ENCODE measurements at regions not wholly inside any gene's neighbourhood (a gene's known extent, or its start where the extent isn't known, plus 50 kb on each side); places are given as distances from the start of the nearest gene placed in this dataset.

GRCh38 chr17:77308861-77309726, 168.3 kb downstream of the SEC14L1 start:
- peak; percentile 82 for DNase-seq

DNA sequence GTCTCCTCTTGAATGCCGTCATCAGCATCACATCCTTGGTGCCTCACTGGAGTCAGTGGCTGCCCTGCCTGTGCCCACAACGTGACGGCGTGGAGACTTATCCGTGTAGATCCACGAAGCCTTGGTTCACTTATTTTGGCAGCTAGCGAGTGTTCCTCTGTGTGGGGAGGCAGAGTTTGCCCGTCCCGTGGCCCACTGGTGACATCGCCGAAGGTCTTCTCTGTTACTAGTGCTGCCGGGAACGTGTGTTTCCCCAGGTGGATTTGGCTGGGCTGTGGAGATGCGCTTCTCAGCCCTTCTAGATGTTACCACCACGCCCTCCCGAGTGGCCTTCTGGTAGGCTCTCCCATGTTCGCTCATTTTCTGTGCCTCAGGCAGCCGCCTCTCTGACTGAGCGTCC, 169.6 kb downstream of the SEC14L1 start:
- no peak for DNase-seq

DNA sequence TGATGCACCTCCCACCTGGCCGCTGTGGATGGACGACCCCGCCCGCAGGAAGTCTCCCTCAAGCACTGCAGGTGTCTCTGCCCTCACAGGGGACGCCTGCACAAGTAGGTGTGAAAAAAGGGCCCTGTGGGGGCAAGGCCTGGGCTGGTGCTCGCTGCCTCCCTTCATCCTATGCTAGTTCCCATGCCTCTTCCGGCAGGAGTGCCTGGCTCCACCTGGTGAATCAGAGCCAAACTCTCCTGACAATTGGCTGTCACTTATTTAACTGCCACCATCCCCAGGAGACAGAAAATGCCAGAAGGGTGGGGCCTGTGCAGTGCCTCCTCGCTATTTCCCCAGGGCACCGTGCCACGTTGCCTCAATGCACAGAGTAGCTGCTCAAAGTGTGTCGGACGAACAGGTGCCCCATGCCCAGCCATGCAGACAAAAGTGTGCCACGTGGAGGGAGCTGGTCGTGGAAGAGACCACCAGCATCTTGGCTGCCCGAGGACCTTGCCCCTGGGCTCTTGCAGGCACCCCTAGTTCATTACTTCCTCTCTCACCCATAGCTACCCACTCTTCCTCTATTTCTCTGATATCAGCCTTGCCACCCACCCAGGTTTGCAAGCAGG, 170.7 kb downstream of the SEC14L1 start:
- no peak for DNase-seq

GRCh38 chr17:77312061-77312701, 171.4 kb downstream of the SEC14L1 start:
- no peak for DNase-seq

DNA sequence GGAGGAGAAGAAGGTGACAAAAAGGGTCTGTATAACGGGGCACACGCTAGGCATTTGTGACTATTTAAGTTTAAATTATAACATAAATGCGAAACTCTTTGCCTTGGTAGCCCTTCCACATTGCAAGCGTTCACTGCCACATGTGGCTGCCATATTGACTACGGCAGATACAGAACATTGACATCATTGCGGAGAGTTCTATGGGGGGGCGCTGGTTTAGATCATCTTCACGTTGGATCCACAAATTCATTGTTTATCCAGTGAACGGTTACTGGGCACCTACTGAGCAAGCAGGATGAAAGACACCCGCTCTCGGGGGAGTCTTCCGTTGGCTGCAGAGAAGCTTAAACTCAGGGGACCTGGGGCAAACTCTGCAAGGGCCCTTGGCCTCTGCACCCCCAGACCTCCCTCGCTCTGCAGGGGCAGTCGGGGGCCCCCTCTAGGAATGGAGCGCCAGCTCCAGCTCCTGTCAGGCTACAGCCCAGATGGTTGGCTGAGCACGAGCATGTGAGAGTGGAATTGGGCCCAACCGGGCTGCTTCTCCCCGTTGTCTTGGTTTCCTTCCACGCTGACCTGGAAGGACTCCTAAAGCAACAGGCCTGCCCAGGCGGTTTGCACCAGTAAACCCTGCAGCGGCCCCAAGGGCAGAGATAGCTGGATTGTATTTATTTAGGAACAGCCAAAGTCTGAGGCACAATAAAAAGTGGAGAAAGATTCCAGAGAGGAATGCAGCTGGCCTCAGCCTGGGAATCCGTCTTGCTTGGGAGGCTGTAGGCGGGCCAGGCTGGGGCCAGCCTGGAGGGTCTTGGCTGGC, 172.2 kb downstream of the SEC14L1 start:
- DNase-seq, result no peak

DNA sequence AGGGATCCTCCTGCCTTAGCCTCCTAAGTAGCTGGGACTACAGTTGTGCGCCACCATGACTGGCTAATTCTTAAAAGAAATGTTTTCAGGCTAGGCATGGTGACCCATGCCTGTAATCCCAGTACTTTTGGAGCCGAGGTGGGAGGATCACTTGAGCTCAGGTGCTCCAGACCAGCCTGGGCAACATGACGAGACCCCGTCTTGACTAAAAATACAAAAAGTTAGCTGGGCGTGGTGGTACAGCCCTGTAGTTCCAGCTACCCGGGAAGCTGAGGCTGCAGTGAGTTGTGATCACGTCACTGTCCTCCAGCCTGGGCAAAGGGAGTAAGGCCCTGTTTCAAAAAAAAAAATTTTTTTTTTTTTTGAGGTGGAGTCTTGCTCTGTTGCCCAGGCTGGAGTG, 173.1 kb downstream of the SEC14L1 start:
- no peak for DNase-seq

DNA sequence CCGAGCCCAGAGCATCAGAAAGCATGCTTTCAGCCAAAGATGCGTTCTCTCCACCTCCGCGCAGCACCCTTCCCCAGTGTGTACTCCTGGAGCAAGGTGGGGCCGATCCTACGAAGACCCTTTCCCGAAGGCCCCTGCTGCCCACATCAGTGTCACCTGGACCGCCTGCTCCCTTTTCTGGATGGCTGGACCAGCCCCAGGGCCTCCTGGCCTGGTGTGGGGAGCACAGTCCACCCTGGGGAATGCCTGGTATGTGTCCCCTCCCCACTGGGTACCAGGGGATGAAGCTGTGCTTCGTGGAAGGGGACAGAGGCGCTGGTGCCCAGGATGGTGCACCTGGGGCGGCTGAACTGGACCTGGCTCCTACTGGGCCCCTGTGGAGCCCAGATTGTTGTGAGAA, 173.8 kb downstream of the SEC14L1 start:
- no peak for DNase-seq

- DNase-seq, result no peak
These were observed 174.2 kb downstream of the SEC14L1 start for GRCh38 chr17:77315010-77315409.

- no peak for DNase-seq
These were observed 174.9 kb downstream of the SEC14L1 start for GRCh38 chr17:77315551-77316190.

- no peak for DNase-seq
These were observed 175.4 kb downstream of the SEC14L1 start for GRCh38 chr17:77316191-77316641.

GRCh38 chr17:77316651-77317050, 175.9 kb downstream of the SEC14L1 start:
- DNase-seq, result no peak

DNA sequence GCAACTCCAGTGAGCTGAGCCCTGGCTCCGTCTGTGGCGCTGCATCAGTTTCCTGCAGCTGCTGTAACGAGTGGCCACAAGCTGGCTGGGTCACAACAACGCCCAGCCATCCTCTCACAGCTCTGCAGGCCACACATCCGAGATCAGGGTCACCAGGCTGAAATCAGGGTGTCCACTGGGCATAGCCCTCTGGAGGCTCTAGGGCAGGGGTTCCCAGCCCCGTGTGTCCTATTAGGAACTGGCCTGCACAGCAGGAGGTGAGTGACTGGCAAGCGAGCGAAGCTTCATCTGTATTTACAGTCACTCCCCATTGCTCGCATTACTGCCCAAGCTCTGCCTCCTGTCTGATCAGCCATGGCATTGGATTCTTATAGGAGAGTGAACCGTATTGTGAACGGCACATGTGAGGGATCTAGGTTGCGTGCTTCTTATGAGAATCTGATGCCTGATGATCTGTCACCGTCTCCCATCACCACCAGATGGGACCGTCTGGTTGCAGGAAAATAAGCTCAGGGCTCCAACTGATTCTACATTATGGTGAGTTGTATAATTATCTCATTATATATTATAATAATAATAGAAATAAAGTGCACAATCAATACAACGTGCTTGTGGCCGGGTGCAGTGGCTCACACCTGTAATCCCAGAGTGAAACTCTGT, 176.5 kb downstream of the SEC14L1 start:
- DNase-seq, result no peak

GRCh38 chr17:77318021-77318420, 177.3 kb downstream of the SEC14L1 start:
- no peak for DNase-seq

DNA sequence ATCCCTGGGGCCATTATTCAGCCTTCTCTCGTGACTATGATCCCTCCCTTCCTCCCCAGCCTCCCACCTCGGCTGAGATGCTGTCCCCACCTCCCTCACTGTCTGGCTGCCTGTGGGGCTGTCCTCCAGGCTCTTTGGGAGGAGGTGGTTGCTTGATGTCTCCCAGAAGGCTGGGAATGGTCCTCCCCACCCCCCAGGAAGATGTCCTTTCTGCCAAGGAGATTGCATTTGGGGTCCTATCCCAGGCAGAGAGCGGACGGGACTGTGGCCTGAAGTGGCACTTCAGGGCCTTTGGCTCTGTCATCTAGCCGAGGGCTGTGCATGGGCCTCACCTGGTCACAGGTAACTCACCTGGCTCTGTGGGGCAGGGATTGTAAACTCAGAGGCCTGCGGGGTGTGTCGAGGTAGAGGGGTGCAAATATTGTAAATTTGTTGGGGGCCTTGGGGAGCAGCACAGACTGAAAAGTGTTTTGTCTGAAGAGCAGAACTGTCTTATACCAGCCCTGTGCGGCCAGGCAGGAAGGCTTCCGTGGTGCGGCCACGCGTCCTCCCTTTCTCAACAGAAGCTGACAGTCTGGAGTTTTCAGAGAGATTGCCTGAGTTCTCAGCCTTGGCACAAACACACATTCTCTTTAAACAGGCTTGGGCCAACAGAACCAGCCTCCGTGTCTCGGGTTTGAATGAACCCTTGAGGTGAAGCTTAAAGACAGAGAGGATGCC, 177.9 kb downstream of the SEC14L1 start:
- DNase-seq, result no peak

DNA sequence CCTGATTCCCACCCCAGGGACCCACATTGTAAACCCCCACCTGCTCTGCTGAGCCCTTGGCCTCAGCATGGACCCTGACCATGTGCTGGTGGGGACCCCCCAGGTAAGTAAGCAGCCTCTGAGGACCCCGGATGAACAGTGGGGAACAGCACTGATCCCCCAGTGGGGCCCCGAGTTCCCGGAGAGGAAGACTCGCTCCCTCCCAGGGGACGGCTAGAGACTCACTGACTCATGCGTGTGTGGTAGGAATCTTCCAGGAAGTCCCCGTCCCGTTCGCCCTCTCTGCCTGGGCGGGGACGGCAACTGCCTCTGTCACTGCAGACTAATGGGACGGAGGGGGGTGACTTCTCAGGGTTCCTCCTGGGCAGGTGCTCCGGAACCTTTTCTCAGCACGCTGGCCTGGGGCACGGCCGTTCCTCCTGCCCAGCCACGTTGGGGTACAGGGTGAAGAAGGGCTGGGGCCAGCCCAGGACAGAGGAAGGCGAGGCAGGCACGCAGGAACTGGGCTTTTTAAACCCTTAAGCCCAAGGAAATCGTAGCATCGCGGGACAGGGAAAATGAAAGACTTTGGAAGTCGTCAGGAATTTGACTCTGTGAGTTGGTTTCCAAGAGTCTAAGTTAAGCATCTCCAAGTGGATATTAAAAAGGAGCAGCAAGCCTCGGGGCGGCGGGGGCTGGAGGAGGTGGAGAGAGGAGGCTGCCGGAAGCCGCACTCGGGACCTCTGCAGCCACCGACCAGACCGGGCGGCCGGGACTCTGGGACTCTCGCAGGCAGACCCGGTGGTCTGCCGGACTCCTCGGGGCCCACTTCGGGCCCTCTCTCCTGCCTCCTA, 178.7 kb downstream of the SEC14L1 start:
- DNase-seq, result peak; percentile 81

DNA sequence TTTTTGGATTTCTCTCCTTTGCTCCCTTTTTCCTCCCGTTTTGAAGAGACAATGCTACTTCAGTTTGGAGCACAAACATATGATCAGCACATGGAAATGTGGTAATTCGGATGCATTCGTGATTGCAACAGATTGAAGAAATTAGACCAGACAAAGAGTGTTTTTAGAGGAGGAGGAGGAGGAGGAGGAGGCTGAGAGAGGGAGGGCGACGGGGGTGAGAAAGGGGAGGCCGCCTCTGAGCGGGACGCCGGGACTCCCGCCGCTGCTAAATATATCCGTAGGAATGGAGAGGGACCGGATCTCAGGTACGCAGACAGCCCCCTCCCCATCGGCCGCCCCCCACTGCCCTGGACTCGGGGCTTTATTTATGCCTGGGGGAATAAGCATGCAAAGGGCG, 179.3 kb downstream of the SEC14L1 start:
- peak; percentile 63 for DNase-seq

- DNase-seq, result no peak
These were observed 179.9 kb downstream of the SEC14L1 start for GRCh38 chr17:77320485-77321256.

- no peak for DNase-seq
These were observed 181.1 kb downstream of the SEC14L1 start for GRCh38 chr17:77321649-77322513.
